Sciatic nerve (tissue), 2 donors: ENCODE measurements at regions not wholly inside any gene's neighbourhood (a gene's known extent, or its start where the extent isn't known, plus 50 kb on each side); places are given as distances from the start of the nearest gene placed in this dataset.

ENCODE experiments used
- ATAC-seq: fragments of 200-7000 bp; cut with Tn5 transposase; one replicate; pipeline ENCODE4 v1.9.1; 2020; ENCODE audit warnings: mild to moderate bottlenecking, moderate library complexity
- DNase-seq: peaks from one replicate; pipeline ENCODE4 v3.0.0-alpha.2; 2020; ENCODE audit warnings: low spot score
- intact Hi-C: fragments of 100-400 bp; cut with DNase I; formaldehyde crosslinking; loops from one replicate; pipeline ENCODE4 v1.14.2; 2022
- donor health status: DM: no; HTN: no; CAD: no.
- donor health status: DM: no; HTN: no; CAD: no.

GRCh38 chr20:18943542-18943941, 130.0 kb downstream of the SCP2D1 start:
- DNase-seq (no peak), ATAC-seq (no peak)
- intact Hi-C loops: no loop called here

GRCh38 chr20:18956890-18957289, 143.3 kb downstream of the SCP2D1 start:
- intact Hi-C loops: no loop called here
- DNase-seq (no peak), ATAC-seq (no peak)

- intact Hi-C loops: no loop called here
- no peak for DNase-seq
- no peak for ATAC-seq
These were observed 143.7 kb downstream of the SCP2D1 start for GRCh38 chr20:18957328-18957727.

DNA sequence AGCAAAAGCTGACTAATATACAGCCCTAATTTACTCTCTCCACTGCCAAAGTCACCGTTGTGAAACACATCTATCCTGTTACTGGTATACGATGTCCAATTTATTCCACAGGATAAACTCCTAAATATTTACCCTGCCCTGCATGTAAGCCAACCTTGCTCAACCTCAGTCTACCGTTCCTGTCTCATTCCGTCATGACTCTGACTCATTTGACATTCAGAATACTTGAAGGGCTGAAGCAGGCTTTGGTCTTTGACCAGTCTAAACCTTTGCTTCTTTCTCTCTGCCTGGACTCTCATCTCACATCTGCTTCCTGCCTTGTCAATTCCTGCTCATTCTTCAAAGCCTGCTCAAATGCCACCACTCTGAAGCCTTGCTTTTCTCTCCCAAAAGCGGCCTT, 157.5 kb downstream of the SCP2D1 start:
- DNase-seq (no peak), ATAC-seq (no peak)
- intact Hi-C loops: no loop called here

DNA sequence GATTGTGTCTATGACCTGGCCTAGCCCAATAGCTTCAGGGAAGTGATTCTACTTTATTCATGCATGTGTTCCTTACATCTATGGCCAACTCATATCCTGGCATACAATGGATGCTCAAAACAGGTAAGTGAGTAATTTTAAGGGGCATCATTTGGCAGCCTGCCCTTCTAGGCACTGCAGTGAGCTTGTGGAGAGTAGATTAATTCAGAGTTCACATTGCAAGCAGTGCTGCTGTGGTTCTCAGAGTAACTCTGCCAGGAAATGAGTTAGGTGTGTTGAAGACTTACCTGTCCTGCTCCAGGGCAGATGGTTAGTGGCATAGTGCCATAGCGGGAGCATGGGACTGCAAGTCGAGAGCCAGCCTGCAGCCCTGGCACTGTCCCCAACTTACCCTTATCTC, 158.0 kb downstream of the SCP2D1 start:
- intact Hi-C loops: no loop called here
- ATAC-seq (no peak), DNase-seq (no peak)

GRCh38 chr20:18972251-18972876, 158.8 kb downstream of the SCP2D1 start:
- DNase-seq (no peak), ATAC-seq (peak; percentile 63)
- intact Hi-C loops: no loop called here

GRCh38 chr20:18973529-18974173, 160.1 kb downstream of the SCP2D1 start:
- DNase-seq (peak; percentile 67), ATAC-seq (peak; percentile 95)
- intact Hi-C loops: no loop called here

GRCh38 chr20:18974660-18975059, 161.1 kb downstream of the SCP2D1 start:
- DNase-seq: no peak
- no peak for ATAC-seq
- intact Hi-C loops: no loop called here

GRCh38 chr20:18977441-18977840, 163.9 kb downstream of the SCP2D1 start:
- intact Hi-C loops: loop anchor here (1.0 kb wide), 1 partner anchor 18 kb away; no protein-coding TSS in a partner anchor
- DNase-seq (no peak), ATAC-seq (no peak)

DNA sequence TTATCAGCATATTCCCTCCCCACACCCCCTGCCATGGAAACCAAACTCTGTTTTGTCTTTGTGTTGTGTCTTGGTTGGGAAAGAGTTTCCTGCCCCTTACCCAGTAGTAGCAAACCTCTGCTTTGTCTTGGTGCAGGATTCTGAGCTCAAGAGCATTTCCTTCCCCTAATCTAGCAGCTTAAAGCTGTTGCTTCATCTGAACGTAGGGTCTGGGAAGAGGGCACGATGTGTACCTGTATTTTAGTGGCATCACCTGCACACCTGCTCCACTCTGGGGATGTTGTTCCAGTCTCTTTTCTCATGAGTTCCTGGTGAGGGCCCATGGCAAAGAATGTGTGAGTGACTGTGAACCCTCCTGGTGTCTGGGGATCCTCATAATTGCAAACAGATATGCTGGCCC, 164.7 kb downstream of the SCP2D1 start:
- ATAC-seq (no peak), DNase-seq (no peak)
- intact Hi-C loops: no loop called here

DNA sequence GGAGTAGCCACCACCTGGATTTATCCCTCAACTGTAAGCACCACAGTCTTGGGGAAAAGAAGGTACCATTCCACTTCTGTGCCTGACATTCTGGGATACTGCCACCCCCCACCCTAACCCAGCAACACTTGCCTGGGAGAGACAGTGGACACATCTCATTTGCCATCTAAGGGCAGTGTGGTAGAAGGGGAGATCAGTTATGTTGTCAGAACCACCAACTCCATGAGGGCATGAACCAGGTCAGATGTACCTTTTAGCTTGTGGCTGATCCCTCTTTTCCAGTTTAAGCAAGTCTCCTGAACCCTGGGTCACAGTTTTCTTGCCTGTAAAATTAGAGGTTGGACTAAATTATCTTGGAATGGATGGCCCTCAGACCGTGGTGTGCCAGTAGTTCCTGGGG, 165.5 kb downstream of the SCP2D1 start:
- intact Hi-C loops: no loop called here
- ATAC-seq (no peak), DNase-seq (no peak)

- no peak for ATAC-seq
- no peak for DNase-seq
- intact Hi-C loops: no loop called here
These were observed 168.5 kb downstream of the SCP2D1 start for GRCh38 chr20:18981962-18982539.

DNA sequence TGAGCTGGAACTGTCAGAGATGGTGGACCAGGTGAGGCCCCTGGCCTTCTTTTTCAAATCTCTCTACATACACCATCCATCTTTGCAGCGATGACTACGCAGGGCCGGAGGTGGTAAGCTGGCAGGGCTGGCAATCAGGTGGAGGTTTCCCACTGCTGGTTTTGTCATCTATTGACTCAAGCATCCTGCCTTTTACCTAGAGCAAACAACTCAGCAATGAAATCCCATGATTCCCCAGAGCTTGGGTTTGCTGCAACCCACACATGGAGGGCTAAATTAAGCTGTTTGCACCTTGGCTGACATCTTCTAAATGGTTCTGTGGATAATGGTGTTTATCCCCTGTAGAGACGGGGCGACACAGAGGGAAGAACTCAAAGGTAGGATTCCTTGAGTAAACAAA, 170.2 kb downstream of the SCP2D1 start:
- intact Hi-C loops: no loop called here
- DNase-seq: no peak
- ATAC-seq: no peak

GRCh38 chr20:18984238-18985200, 170.9 kb downstream of the SCP2D1 start:
- intact Hi-C loops: no loop called here
- no peak for DNase-seq
- ATAC-seq: peak; percentile 45

- no peak for DNase-seq
- ATAC-seq: no peak
- intact Hi-C loops: no loop called here
These were observed 172.0 kb downstream of the SCP2D1 start for GRCh38 chr20:18985551-18985950.

GRCh38 chr20:18986146-18986830, 172.7 kb downstream of the SCP2D1 start:
- intact Hi-C loops: no loop called here
- no peak for DNase-seq
- peak; percentile 19 for ATAC-seq

- peak; percentile 74 for ATAC-seq
- intact Hi-C loops: no loop called here
- DNase-seq: no peak
These were observed 173.5 kb downstream of the SCP2D1 start for GRCh38 chr20:18986895-18987580.

GRCh38 chr20:18987781-18988360, 174.3 kb downstream of the SCP2D1 start:
- intact Hi-C loops: no loop called here
- no peak for ATAC-seq

More at GRCh38 chr20:18987781-18988360, 174.3 kb downstream of the SCP2D1 start:
- DNase-seq: no peak
